ENCODE measurements at regions not wholly inside any gene's neighbourhood (a gene's known extent, or its start where the extent isn't known, plus 50 kb on each side); places are given as distances from the start of the nearest gene placed in this dataset.

DNA sequence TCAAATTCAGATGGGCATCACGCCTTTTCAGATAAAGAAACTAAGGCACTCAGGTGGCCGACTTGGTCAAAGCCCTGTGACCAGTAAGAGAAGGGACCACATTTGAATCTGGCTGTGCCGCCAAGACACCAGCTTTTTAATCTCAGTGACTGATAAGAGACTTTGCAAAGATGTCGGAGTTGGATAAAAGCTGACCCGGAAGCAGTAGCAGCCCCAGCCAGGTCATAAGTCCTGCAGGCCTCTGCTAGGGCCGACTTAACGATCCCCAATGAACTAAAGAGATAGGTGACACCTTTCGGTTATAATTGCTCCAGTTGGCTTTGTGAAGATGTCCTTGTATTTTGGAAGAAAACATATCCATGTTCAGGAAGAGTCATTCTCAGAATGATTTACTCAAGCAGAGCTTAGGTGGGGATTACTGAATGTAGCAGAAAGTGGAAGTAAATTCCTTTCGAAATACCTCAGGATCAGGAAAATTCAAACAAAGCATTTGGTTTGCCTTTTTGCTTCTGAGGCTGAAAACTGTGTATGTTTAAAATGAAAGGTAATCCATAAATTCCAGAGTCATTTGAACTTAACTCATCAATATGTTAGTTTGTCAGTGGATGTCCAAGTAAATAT is 164.2 kb upstream of the PITRM1 start:
- TF ChIP-seq RFX5 (IDR thresholded peaks at IDR 0.05; ENCODE audit: low read depth, low read length) (no peak), POLR2A (IDR thresholded peaks at IDR 0.05; ENCODE audit: low read depth, low read length) (no peak)
- TF ChIP-seq, protein P1, sequence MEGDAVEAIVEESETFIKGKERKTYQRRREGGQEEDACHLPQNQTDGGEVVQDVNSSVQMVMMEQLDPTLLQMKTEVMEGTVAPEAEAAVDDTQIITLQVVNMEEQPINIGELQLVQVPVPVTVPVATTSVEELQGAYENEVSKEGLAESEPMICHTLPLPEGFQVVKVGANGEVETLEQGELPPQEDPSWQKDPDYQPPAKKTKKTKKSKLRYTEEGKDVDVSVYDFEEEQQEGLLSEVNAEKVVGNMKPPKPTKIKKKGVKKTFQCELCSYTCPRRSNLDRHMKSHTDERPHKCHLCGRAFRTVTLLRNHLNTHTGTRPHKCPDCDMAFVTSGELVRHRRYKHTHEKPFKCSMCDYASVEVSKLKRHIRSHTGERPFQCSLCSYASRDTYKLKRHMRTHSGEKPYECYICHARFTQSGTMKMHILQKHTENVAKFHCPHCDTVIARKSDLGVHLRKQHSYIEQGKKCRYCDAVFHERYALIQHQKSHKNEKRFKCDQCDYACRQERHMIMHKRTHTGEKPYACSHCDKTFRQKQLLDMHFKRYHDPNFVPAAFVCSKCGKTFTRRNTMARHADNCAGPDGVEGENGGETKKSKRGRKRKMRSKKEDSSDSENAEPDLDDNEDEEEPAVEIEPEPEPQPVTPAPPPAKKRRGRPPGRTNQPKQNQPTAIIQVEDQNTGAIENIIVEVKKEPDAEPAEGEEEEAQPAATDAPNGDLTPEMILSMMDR (conservative IDR thresholded peaks at IDR 0.05; ENCODE audit: low read depth, low read length): no peak
